ENCODE measurements at regions not wholly inside any gene's neighbourhood (a gene's known extent, or its start where the extent isn't known, plus 50 kb on each side); places are given as distances from the start of the nearest gene placed in this dataset.
A peak's percentile ranks its signal among the peaks of the same experiment; 100 is the strongest.

DNA sequence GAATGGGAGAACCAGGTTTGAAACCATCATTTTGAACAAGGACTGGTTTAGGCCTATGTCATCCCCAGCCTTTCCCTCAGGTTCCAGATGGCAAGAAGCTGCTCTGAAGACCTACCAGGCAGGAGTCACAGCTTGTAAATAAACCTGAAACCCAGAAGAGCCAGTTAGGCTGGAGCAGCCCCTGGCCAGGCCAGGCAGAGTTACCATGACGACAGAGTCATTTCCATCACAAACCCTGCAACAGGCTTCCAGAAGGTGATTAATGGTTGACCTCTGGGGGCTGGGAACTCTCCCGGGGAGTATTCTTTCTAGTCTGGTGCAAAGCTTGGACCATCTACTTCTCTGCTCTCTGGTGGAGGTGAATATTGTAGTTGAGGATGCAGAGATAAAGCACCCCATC lies 164.1 kb upstream of the NCAM1 start:
- in situ Hi-C loops (cut with HindIII; ENCODE audit: low pct_unique_long_range_greater_than_20kb, low sequenced_read_pairs), result no loop called here
- DNase-seq (ENCODE audit: low read depth, low spot score), result no peak

DNA sequence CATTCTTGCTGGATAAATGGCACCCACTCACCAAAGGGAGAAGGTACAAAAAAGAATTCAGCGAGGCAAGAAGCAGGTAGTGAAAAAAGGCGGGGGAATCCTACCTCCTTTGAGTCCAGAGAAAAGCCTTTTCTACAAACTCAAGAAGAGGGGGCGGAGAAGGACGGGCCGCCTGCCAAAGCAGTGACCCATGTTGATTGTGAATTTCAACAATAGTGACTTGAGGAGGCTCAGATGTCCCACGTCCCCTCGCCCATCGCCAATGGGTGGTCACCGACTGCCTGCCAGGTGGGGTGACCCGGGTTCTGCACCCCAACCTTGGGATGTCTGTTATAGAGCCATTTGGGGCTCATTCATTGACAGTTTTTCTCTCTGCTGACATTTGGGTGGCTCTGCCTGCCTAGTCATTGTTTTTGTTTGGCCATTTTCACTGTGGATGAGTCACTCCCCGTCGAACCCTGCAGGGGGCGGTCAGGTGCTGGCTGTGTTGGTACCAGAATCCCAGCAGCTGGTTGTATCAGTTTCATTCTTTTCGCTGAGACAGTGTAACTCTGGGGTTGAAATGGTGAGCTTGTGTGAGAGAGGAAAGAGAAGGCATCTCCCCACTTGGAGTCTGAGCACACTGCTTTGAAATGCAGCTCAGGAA lies 163.4 kb upstream of the NCAM1 start:
- in situ Hi-C loops (cut with HindIII; ENCODE audit: low pct_unique_long_range_greater_than_20kb, low sequenced_read_pairs), result no loop called here
- peak; percentile 66 for DNase-seq (ENCODE audit: low read depth, low spot score)

DNA sequence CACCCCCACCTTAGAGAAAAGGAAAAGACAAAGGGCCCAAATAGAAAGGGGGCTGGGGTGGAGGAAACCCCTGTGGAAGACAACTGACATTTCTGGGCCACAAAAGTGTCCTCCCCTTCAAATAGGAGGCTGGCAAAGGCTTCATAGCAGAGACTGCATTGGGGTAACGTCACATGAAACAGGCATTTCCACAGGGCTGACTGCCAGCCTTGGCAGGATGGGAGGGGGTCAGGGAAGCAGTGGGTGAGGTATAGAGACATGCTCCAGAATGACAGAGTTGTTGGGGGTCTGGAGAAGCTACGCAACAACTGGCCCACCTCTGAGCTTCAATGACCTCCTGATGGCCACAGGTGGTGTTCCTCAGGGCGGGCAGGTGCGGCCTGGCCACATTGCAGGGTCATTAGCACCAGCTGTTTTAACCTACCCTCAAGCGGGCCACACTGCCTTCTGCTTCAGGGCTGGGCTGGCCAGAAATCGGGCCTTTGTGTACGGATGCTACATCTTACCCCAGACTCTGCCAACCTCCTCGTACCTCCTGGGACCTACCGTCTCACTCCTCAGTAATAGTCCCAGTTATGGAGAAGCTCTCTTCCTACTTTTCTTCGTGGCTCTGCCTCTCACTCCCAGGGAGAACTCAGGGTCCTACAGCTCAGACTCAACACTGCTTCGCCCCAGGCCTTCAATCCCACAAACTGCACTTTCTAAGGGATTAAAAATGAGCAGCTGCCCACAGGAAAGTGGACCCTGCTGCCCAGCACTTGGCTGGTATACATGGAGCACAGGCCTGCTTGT lies 160.0 kb upstream of the NCAM1 start:
- DNase-seq (ENCODE audit: low read depth, low spot score), result no peak
- in situ Hi-C loops (cut with HindIII; ENCODE audit: low pct_unique_long_range_greater_than_20kb, low sequenced_read_pairs), result no loop called here

DNA sequence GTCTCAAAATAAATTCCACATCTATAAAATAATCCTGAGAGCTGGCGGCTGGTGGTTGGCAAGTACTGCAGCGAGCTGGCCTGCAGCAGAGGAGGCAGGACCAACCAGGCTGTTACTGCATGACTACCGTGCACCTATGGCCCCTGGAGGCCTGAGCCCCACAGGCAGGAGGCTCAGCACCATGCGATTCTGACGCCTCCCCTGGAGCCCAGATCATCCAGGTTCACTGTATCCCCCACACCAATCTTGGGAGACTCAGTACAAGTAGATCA lies 159.5 kb upstream of the NCAM1 start:
- in situ Hi-C loops (cut with HindIII; ENCODE audit: low pct_unique_long_range_greater_than_20kb, low sequenced_read_pairs), result no loop called here
- no peak for DNase-seq (ENCODE audit: low read depth, low spot score)

- in situ Hi-C loops (cut with HindIII; ENCODE audit: low pct_unique_long_range_greater_than_20kb, low sequenced_read_pairs), result no loop called here
Measured at GRCh38 chr11:112805658-112806057, 155.6 kb upstream of the NCAM1 start.

DNA sequence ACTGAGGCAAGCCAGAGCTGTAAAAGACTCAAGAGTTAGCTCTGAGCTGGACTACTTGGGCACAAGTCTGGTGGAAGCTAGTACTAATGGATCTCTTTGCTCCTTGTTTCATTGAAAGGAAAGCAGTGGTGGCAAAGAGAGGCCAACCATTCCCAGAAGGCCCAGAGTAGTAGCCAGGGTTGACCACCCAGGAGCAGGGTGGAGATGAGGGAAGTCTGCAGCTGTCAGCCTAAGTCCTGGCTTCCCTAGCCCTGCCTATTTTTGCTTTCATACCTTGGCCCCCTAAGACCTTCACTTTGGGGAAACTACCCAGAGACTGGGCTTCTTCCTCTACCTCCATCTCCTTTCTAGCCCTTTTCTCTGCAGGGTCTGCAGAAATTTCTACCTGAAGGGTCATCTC lies 155.0 kb upstream of the NCAM1 start:
- in situ Hi-C loops (cut with HindIII; ENCODE audit: low pct_unique_long_range_greater_than_20kb, low sequenced_read_pairs), result no loop called here
- DNase-seq (ENCODE audit: low read depth, low spot score), result no peak

More at GRCh38 chr11:112805658-112806057, 155.6 kb upstream of the NCAM1 start:
- no peak for DNase-seq (ENCODE audit: low read depth, low spot score)

GRCh38 chr11:112806876-112807275 lies 154.3 kb upstream of the NCAM1 start:
- in situ Hi-C loops (cut with HindIII; ENCODE audit: low pct_unique_long_range_greater_than_20kb, low sequenced_read_pairs), result no loop called here
- no peak for DNase-seq (ENCODE audit: low read depth, low spot score)

- no peak for DNase-seq (ENCODE audit: low read depth, low spot score)
- in situ Hi-C loops (cut with HindIII; ENCODE audit: low pct_unique_long_range_greater_than_20kb, low sequenced_read_pairs), result no loop called here
Measured at GRCh38 chr11:112809429-112809828, 151.8 kb upstream of the NCAM1 start.

DNA sequence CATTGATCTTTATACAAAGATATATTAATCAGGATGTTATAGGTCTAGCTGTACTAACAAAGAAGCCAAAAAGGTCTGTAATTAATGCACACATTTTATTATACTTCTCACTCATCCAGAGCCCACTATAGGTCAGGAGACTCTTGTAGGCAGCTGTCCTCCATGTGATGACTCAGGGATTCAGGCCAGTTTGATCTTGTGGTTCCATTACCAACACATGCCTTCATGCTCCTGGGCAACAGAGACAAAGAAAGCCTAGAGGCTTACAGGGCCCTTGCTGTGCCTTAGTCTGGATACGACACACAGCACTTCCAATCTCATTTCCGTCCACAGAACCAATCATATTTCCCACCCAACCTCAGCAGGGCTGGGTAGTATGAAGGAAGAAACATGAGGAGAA lies 150.3 kb upstream of the NCAM1 start:
- DNase-seq (ENCODE audit: low read depth, low spot score), result peak; percentile 2
- in situ Hi-C loops (cut with HindIII; ENCODE audit: low pct_unique_long_range_greater_than_20kb, low sequenced_read_pairs), result no loop called here

DNA sequence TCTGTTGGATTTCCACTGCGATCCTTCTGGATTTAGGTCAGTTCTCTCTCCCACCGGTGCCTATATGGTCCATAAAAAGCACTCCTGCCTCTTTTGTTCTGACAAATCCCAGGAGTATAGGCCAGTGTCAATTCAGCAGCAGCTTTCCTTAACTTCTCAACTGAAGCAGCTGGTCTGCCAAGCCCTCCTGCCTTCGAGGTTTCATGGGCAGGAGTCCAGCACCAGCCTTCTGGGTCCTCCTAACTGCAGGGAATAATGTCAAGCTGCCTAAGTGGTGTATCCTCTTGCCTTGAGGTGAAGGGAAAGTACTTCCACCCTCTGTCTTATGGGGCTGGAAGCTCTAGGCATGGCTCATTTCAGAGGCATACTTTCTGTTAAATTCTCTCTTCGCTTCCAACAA lies 149.4 kb upstream of the NCAM1 start:
- DNase-seq (ENCODE audit: low read depth, low spot score), result no peak
- in situ Hi-C loops (cut with HindIII; ENCODE audit: low pct_unique_long_range_greater_than_20kb, low sequenced_read_pairs), result no loop called here

- DNase-seq (ENCODE audit: low read depth, low spot score), result no peak
- in situ Hi-C loops (cut with HindIII; ENCODE audit: low pct_unique_long_range_greater_than_20kb, low sequenced_read_pairs), result no loop called here
Measured at GRCh38 chr11:112812729-112813128, 148.5 kb upstream of the NCAM1 start.

GRCh38 chr11:112814168-112814567 lies 147.1 kb upstream of the NCAM1 start:
- DNase-seq (ENCODE audit: low read depth, low spot score), result no peak
- in situ Hi-C loops (cut with HindIII; ENCODE audit: low pct_unique_long_range_greater_than_20kb, low sequenced_read_pairs), result no loop called here

- in situ Hi-C loops (cut with HindIII; ENCODE audit: low pct_unique_long_range_greater_than_20kb, low sequenced_read_pairs), result no loop called here
- no peak for DNase-seq (ENCODE audit: low read depth, low spot score)
Measured at GRCh38 chr11:112817376-112817775, 143.8 kb upstream of the NCAM1 start.

DNA sequence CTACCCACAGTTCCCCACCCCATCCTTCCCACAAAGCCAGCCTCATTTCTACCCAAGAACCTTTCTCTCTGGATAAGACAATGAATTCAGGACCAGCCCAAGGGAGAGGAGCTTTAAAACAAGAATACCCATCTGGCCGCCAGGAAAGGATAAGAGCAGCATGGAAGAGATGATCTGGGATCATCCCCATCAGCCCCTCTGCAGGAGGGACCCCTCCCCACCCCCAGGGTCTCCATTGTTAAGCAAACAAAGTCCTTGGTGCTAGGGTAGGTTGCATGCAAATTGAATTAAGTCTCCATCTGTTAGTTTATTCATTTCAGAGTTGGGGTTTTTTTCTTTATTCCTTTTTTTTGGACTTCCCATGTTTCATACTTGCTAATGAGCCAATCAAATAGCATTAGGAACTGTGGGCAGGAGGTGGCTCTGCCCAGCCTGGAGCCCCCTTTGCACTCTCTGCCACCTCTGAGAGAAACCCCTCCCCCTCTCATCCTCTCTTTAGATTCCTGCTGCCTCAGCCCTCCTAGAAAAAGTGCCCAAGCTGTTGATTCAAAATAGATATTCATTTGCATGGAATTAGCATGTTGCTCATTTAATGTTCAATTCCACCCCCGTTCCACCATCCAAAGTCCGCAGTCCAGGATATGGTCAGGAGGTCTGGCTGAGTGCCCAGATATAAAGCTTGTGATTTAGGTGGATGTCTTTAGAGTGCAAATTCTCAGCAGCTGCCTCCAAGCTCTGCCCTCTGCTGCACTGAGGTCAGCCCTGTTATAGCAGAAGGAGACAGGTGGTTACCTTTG lies 138.5 kb upstream of the NCAM1 start:
- in situ Hi-C loops (cut with HindIII; ENCODE audit: low pct_unique_long_range_greater_than_20kb, low sequenced_read_pairs), result no loop called here
- no peak for DNase-seq (ENCODE audit: low read depth, low spot score)

- DNase-seq (ENCODE audit: low read depth, low spot score), result no peak
- in situ Hi-C loops (cut with HindIII; ENCODE audit: low pct_unique_long_range_greater_than_20kb, low sequenced_read_pairs), result no loop called here
Measured at GRCh38 chr11:112826026-112826425, 135.2 kb upstream of the NCAM1 start.

DNA sequence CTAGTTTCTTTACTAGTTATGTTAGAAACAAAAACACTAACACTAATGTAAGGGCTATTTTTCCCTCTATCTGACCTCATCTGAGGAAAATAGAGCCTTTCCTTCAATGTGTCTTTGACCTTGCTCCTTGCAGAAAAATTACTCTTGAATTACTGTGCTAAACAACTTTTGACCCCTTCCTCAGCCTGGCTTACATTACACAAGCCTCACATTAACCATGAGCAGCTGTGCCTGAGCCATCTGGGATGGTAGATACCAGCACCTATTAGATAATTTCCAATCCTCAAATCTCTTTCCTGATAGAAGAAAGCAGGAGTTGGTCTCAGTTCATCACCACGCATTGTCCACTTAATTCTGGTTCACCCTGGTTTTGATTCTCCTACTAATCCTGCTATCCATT lies 134.4 kb upstream of the NCAM1 start:
- no peak for DNase-seq (ENCODE audit: low read depth, low spot score)
- in situ Hi-C loops (cut with HindIII; ENCODE audit: low pct_unique_long_range_greater_than_20kb, low sequenced_read_pairs), result no loop called here

GRCh38 chr11:112828421-112828820 lies 132.8 kb upstream of the NCAM1 start:
- in situ Hi-C loops (cut with HindIII; ENCODE audit: low pct_unique_long_range_greater_than_20kb, low sequenced_read_pairs), result no loop called here
- DNase-seq (ENCODE audit: low read depth, low spot score), result no peak

DNA sequence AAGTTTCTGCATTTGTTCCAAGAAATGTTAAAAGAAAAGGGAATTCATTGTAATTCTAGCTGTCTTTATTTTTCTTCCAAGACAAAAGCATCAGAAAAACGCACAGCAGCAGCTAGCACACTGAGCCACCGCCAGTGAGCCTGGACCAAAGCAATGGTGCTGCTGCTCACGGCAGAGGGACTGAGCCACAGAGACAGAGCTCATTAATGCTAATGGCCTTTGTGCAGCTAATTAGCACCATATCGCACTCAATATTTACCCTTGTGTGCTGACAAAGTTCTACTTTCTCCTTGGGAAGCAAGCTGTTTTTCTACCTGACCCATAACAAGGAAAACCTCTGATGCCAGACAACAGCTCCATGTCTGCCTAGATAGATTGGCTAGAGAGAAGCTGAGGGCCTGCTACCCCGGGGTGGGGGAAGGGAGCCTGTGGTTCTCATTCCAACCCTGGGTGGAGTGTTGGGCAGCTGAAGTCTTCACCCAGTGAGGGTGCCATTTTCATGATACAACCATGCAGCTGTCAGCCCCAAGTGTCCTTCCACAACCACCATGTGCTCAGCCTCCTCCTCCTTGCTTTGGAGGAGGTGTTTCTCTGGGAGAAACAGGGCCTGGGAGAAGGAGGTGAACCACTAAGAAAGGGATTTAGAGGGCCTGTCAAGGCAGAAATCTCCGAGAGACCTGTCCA lies 131.1 kb upstream of the NCAM1 start:
- DNase-seq (ENCODE audit: low read depth, low spot score), result no peak
- in situ Hi-C loops (cut with HindIII; ENCODE audit: low pct_unique_long_range_greater_than_20kb, low sequenced_read_pairs), result no loop called here

Measured in SK-MEL-5 (cell line).